RWPE2 (cell line): ENCODE measurements at regions not wholly inside any gene's neighbourhood (a gene's known extent, or its start where the extent isn't known, plus 50 kb on each side); places are given as distances from the start of the nearest gene placed in this dataset.

Experiments
- ATAC-seq: fragments of 200-7000 bp; cut with Tn5 transposase; 3 replicates; pipeline ENCODE4 v1.9.1; 2021; ENCODE audit warnings: low read depth
- DNase-seq: peaks from one replicate; pipeline ENCODE4 v3.0.0-alpha.2; 2020; ENCODE audit warnings: low spot score
- H3K27ac ChIP-seq: fragments of 450-650 bp; 2 replicates; pipeline ENCODE4 v1.5.1; 2017; ENCODE audit warnings: mild to moderate bottlenecking; ENCODE audit not compliant: poor library complexity, severe bottlenecking
- H3K27me3 ChIP-seq: fragments of 250-450 bp; sonication (Bioruptor Pico); 2 replicates; pipeline ENCODE4 v1.5.1; 2021; ENCODE audit warnings: mild to moderate bottlenecking, moderate library complexity; ENCODE audit not compliant: insufficient read depth, poor library complexity, severe bottlenecking
- H3K36me3 ChIP-seq: fragments of 250-450 bp; sonication (Bioruptor Pico); 2 replicates; pipeline ENCODE4 v1.5.1; 2020; ENCODE audit warnings: low read depth, mild to moderate bottlenecking, moderate library complexity
- H3K4me1 ChIP-seq: fragments of 250-450 bp; sonication (Bioruptor Pico); 2 replicates; pipeline ENCODE4 v1.5.1; 2021; ENCODE audit warnings: mild to moderate bottlenecking, moderate library complexity; ENCODE audit not compliant: insufficient read depth, poor library complexity, severe bottlenecking
- H3K4me3 ChIP-seq: fragments of 250-450 bp; sonication (Bioruptor Pico); 2 replicates; pipeline ENCODE4 v1.5.1; 2021; ENCODE audit warnings: mild to moderate bottlenecking, moderate library complexity; ENCODE audit not compliant: severe bottlenecking
- H3K9me3 ChIP-seq: fragments of 250-450 bp; sonication (Bioruptor Pico); 2 replicates; pipeline ENCODE4 v1.5.1; 2021; ENCODE audit warnings: mild to moderate bottlenecking, moderate library complexity; ENCODE audit not compliant: severe bottlenecking
- TF ChIP-seq, protein P1 (sequence below): fragments of 450-650 bp; IDR thresholded peaks from one replicate; pipeline ENCODE4 v1.5.1; 2017; ENCODE audit warnings: mild to moderate bottlenecking, moderate library complexity; ENCODE audit not compliant: poor library complexity, severe bottlenecking

DNA sequence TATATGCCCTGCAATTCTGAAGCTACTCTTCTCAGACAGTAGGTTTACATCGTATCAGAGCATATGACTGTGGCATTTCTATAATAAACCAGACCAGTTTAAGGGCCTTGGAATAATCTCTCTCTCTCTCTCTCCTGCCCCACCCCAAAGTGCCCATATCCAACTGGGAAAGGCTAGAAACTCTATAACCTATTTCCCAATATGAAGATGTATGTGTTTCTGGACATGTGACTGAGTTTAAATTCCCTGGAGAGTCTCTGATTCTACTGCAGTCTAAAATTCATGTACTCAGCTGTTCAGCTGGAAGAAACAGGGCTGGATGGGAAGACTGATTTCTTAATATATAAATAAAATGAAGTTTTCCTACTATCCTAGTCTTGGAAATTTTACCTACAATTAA, 91.9 kb upstream of the MBNL2 start:
- Histone ChIP-seq H3K27me3 (no peaks in the 10 kb centered on the region), H3K9me3 (no peaks in the 10 kb centered on the region), H3K36me3 (no peaks in the 10 kb centered on the region), H3K27ac (no peak overlapping the region), H3K4me3 (no peak overlapping the region), H3K4me1 (peaks cover 13% of the 10 kb centered on the region)
- DNase-seq, result no peak
- ATAC-seq, result no peak
- TF ChIP-seq, protein P1, sequence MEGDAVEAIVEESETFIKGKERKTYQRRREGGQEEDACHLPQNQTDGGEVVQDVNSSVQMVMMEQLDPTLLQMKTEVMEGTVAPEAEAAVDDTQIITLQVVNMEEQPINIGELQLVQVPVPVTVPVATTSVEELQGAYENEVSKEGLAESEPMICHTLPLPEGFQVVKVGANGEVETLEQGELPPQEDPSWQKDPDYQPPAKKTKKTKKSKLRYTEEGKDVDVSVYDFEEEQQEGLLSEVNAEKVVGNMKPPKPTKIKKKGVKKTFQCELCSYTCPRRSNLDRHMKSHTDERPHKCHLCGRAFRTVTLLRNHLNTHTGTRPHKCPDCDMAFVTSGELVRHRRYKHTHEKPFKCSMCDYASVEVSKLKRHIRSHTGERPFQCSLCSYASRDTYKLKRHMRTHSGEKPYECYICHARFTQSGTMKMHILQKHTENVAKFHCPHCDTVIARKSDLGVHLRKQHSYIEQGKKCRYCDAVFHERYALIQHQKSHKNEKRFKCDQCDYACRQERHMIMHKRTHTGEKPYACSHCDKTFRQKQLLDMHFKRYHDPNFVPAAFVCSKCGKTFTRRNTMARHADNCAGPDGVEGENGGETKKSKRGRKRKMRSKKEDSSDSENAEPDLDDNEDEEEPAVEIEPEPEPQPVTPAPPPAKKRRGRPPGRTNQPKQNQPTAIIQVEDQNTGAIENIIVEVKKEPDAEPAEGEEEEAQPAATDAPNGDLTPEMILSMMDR, result no peak

DNA sequence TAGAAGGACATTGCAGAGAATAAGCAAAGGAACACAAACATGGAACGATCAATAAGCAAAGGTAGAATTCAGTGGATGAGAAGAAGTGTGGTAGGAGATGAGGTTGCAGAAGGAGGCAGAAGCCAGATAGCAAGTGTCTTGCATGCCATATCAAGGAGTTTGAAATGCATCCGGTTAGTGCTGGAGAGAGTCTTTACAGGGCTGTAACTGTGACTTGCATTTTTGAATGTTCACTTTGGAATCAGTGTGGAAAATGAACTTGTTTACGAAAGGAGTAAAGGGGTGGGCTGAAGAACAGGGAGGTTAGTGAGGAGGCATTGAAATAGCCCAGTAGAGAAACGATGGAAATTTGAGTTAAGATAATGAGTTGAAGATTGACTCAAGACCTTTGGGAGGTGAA, 90.7 kb upstream of the MBNL2 start:
- H3K9me3 ChIP-seq, result no peaks in the 10 kb centered on the region
- H3K4me1 ChIP-seq, result peaks cover under 1% of the 10 kb centered on the region
- no peaks in the 10 kb centered on the region for H3K27me3 ChIP-seq
- no peak overlapping the region for H3K4me3 ChIP-seq
- ATAC-seq (no peak), DNase-seq (no peak)
- H3K36me3 ChIP-seq, result no peaks in the 10 kb centered on the region
- no peak overlapping the region for H3K27ac ChIP-seq
- TF ChIP-seq, protein P1, result no peak

DNA sequence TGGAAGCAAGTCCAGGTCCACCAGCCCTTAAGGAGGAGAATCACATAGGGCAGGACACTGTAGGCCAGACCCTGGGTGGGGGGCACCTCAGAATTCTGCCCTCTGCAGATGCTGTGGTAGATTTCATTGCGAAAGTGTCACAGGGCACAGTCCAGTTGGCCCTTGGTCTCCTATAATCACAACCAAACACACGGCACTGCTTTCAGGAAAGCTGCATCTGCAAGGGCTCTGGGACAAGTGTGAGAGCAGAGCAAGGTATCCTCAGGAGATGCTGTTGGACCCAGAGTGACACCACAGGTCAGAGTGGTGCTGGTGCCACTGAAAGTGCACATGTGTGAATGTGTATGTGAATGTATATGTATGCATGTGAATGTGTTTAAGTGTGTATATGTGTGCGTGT, 88.6 kb upstream of the MBNL2 start:
- Histone ChIP-seq H3K36me3 (no peaks in the 10 kb centered on the region), H3K4me3 (no peak overlapping the region), H3K9me3 (no peaks in the 10 kb centered on the region), H3K4me1 (no peaks in the 10 kb centered on the region), H3K27ac (no peak overlapping the region), H3K27me3 (no peaks in the 10 kb centered on the region)
- no peak for DNase-seq
- no peak for ATAC-seq
- TF ChIP-seq, protein P1, result no peak

DNA sequence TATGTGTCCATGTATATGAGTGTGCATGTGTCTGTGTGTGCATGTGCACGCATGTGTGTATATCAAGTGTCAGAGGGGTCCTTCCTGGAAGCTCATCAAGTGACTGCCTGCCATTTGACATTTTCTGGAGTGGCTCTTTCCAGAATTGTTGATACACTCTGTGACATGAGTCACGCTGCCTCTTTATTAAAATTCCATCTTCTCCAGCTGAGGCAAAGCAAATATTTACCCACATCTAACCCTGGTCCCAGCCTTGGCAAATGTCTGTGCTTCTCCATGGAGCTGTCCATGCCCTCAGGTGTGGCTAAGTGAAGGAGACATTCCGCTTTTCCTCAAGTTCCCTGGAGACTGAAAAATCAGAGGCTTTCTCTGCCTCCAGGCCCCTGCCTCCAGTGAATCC, 88.2 kb upstream of the MBNL2 start:
- TF ChIP-seq, protein P1, result no peak
- ATAC-seq, result peak; percentile 50; the same call in 2 of the 3 replicates
- Histone ChIP-seq H3K27me3 (no peaks in the 10 kb centered on the region), H3K4me3 (no peak overlapping the region), H3K9me3 (no peaks in the 10 kb centered on the region), H3K4me1 (no peaks in the 10 kb centered on the region), H3K27ac (no peak overlapping the region), H3K36me3 (no peaks in the 10 kb centered on the region)
- DNase-seq, result no peak

DNA sequence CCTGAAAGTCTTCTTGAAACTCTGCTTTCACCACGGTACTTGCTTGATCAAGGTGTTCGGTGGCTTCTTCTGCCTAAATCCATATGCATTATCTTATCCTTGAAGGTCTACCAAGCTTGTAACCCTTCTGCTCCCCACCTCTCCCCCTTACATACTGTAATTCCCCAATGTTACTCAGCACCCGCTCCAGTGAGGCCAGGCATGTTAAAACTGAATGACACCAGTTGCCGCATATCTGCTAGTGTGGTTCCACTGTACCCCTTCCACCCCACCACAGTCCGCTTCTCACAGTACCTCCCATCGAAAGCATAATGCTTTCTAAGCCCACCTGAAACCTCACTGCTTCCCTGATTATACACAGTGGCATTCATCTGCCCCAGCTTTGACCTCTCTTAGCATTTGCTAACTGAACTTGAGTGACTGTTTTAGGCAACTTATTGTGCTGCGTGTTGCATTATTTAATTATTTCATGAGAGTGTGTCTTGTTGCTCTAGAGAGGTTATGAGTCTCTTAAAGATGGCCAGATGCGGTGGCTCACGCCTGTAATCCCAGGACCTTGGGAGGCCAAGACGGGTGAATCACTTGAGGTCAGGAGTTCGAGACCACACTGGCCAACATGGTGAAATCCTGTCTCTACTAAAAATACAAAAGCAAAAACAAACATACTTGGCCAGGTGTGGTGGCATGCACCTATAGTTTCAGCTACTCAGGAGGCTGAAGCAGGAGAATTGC, 87.6 kb upstream of the MBNL2 start:
- no peak for DNase-seq
- Histone ChIP-seq H3K4me1 (no peaks in the 10 kb centered on the region), H3K36me3 (no peaks in the 10 kb centered on the region), H3K27me3 (no peaks in the 10 kb centered on the region), H3K4me3 (no peak overlapping the region), H3K9me3 (no peaks in the 10 kb centered on the region), H3K27ac (no peak overlapping the region)
- 0 out of 3 replicates have a peak, but pooled peaks have one; percentile 10 for ATAC-seq
- TF ChIP-seq, protein P1, result no peak
